Cardiac muscle cell (in vitro differentiated cells and primary cell): ENCODE measurements at regions not wholly inside any gene's neighbourhood (a gene's known extent, or its start where the extent isn't known, plus 50 kb on each side); places are given as distances from the start of the nearest gene placed in this dataset.

ENCODE experiments used
- DNase-seq, 2 donors: peaks; one replicate each; pipeline versions ENCODE4 v3.0.0 to v3.0.0-alpha.2; 2010 to 2017; ENCODE audit warnings: low read depth in 1 of 2, low spot score in 1 of 2
- H3K27ac ChIP-seq: fragments of 200-600 bp; sonication (generic); 2 replicates; pipeline ENCODE4 v1.5.1; 2016
- H3K27me3 ChIP-seq: fragments of 200-600 bp; sonication (generic); 2 replicates; pipeline ENCODE4 v1.6.0; 2016; ENCODE audit warnings: control low read depth
- H3K36me3 ChIP-seq: fragments of 200-600 bp; sonication (generic); 2 replicates; pipeline ENCODE4 v1.5.1; 2016; ENCODE audit warnings: control low read depth
- H3K4me1 ChIP-seq: fragments of 200-600 bp; sonication (generic); 2 replicates; pipeline ENCODE4 v1.8.1; 2017; ENCODE audit warnings: low read depth, mild to moderate bottlenecking, mixed run types
- H3K4me3 ChIP-seq: fragments of 200-600 bp; sonication (generic); 2 replicates; pipeline ENCODE4 v1.5.1; 2016; ENCODE audit warnings: mild to moderate bottlenecking
- H3K9me3 ChIP-seq: fragments of 200-600 bp; sonication (generic); 2 replicates; pipeline ENCODE4 v1.5.1; 2017; ENCODE audit warnings: low read depth, mild to moderate bottlenecking, control low read depth
- TF ChIP-seq, protein P1 (sequence below): IDR thresholded peaks from 2 replicates; pipeline ENCODE4 v1.5.1; 2012; ENCODE audit warnings: low read depth, mild to moderate bottlenecking, low read length

- TF ChIP-seq, protein P1, sequence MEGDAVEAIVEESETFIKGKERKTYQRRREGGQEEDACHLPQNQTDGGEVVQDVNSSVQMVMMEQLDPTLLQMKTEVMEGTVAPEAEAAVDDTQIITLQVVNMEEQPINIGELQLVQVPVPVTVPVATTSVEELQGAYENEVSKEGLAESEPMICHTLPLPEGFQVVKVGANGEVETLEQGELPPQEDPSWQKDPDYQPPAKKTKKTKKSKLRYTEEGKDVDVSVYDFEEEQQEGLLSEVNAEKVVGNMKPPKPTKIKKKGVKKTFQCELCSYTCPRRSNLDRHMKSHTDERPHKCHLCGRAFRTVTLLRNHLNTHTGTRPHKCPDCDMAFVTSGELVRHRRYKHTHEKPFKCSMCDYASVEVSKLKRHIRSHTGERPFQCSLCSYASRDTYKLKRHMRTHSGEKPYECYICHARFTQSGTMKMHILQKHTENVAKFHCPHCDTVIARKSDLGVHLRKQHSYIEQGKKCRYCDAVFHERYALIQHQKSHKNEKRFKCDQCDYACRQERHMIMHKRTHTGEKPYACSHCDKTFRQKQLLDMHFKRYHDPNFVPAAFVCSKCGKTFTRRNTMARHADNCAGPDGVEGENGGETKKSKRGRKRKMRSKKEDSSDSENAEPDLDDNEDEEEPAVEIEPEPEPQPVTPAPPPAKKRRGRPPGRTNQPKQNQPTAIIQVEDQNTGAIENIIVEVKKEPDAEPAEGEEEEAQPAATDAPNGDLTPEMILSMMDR: no peak
- Histone ChIP-seq H3K4me1 (no peaks in the 10 kb centered on the region), H3K4me3 (no peak overlapping the region), H3K9me3 (no peaks in the 10 kb centered on the region), H3K27ac (no peak overlapping the region), H3K36me3 (no peaks in the 10 kb centered on the region), H3K27me3 (no peaks in the 10 kb centered on the region)
- no peak for DNase-seq
These were observed 171.8 kb upstream of the PCSK5 start for GRCh38 chr9:75718677-75719076.

GRCh38 chr9:75728391-75728790 is 162.1 kb upstream of the PCSK5 start:
- Histone ChIP-seq H3K36me3 (no peaks in the 10 kb centered on the region), H3K4me1 (peaks cover 6% of the 10 kb centered on the region), H3K27ac (no peak overlapping the region), H3K27me3 (no peaks in the 10 kb centered on the region), H3K4me3 (no peak overlapping the region), H3K9me3 (no peaks in the 10 kb centered on the region)
- TF ChIP-seq, protein P1: no peak
- DNase-seq: no peak

DNA sequence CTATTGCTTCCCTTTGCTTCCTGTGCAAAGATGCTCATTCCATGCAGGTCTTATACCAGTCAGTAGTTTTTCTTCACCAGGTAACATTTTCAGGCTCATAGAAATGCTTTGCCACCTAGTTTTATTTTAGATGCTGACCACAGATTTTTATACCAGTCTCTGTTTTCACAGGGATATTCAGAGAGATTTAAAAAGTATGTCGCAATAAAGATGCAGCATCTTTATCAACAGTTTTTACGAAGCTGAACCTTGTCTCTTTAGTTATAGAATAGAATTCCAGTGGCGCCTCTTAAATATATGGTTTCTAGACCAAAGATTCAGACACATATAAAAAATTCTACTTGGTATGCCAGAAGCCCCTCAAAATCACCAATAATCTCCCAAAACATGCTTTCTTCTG is 155.7 kb upstream of the PCSK5 start:
- no peak overlapping the region for H3K4me3 ChIP-seq
- no peaks in the 10 kb centered on the region for H3K27me3 ChIP-seq
- H3K36me3 ChIP-seq: no peaks in the 10 kb centered on the region
- no peak for DNase-seq
- H3K9me3 ChIP-seq: no peaks in the 10 kb centered on the region
- no peak overlapping the region for H3K27ac ChIP-seq
- TF ChIP-seq, protein P1: no peak
- H3K4me1 ChIP-seq: no peaks in the 10 kb centered on the region

GRCh38 chr9:75739884-75740611 is 150.4 kb upstream of the PCSK5 start:
- Histone ChIP-seq H3K4me1 (no peaks in the 10 kb centered on the region), H3K36me3 (no peaks in the 10 kb centered on the region), H3K9me3 (no peaks in the 10 kb centered on the region), H3K4me3 (no peak overlapping the region), H3K27me3 (no peaks in the 10 kb centered on the region), H3K27ac (no peak overlapping the region)
- TF ChIP-seq, protein P1: no peak
- no peak for DNase-seq

- Histone ChIP-seq H3K36me3 (no peaks in the 10 kb centered on the region), H3K4me1 (no peaks in the 10 kb centered on the region), H3K4me3 (no peak overlapping the region), H3K27ac (no peak overlapping the region), H3K9me3 (no peaks in the 10 kb centered on the region), H3K27me3 (no peaks in the 10 kb centered on the region)
- no peak for DNase-seq
- TF ChIP-seq, protein P1: no peak
These were observed 146.6 kb upstream of the PCSK5 start for GRCh38 chr9:75743855-75744254.
